Natural killer cell (primary cell): ENCODE measurements at regions not wholly inside any gene's neighbourhood (a gene's known extent, or its start where the extent isn't known, plus 50 kb on each side); places are given as distances from the start of the nearest gene placed in this dataset.

ENCODE experiments used
- ATAC-seq, 3 donors: fragments of 150-1000 bp in 2 of 3; fragments of 200-7000 bp in 1 of 3; cut with Tn5 transposase; 1 replicate in 1 of 3; 2 replicates in 2 of 3; pipeline ENCODE4 v1.10.0; 2021; ENCODE audit warnings: mild to moderate bottlenecking in 2 of 3, moderate library complexity in 2 of 3
- DNase-seq, 2 donors: peaks; one replicate each; pipeline versions ENCODE4 v3.0.0 to v3.0.0-alpha.2; 2013 to 2021; ENCODE audit warnings: mixed read lengths in 1 of 2
- H3K27ac ChIP-seq: one replicate; pipeline ENCODE4 v1.5.1; 2013; ENCODE audit warnings: mild to moderate bottlenecking, low read length
- H3K27me3 ChIP-seq: one replicate; pipeline ENCODE4 v1.6.1; 2013; ENCODE audit warnings: low read length; ENCODE audit not compliant: control insufficient read depth, insufficient read depth
- H3K36me3 ChIP-seq: one replicate; pipeline ENCODE4 v1.6.1; 2013; ENCODE audit warnings: low read length; ENCODE audit not compliant: control insufficient read depth, insufficient read depth
- H3K4me1 ChIP-seq: one replicate; pipeline ENCODE4 v1.6.1; 2013; ENCODE audit warnings: low read length; ENCODE audit not compliant: control insufficient read depth, insufficient read depth
- H3K4me3 ChIP-seq: one replicate; pipeline ENCODE4 v1.5.1; 2013; ENCODE audit warnings: low read length
- H3K9me3 ChIP-seq: one replicate; pipeline ENCODE4 v1.6.1; 2013; ENCODE audit warnings: low read length; ENCODE audit not compliant: control insufficient read depth, insufficient read depth
- H3K27ac Mint-ChIP-seq, 2 donors: one replicate each; pipeline ENCODE4 v1.8.0; 2022; ENCODE audit warnings: mild to moderate bottlenecking in 2 of 2, mixed read lengths in 2 of 2, moderate library complexity in 1 of 2
- H3K27me3 Mint-ChIP-seq, 2 donors: one replicate each; pipeline ENCODE4 v1.8.0; 2022; ENCODE audit warnings: low read depth in 2 of 2, mixed read lengths in 2 of 2
- H3K36me3 Mint-ChIP-seq: one replicate; pipeline ENCODE4 v1.8.0; 2022; ENCODE audit warnings: mixed read lengths
- H3K4me1 Mint-ChIP-seq, 2 donors: one replicate each; pipeline ENCODE4 v1.8.0; 2022; ENCODE audit warnings: mixed read lengths in 2 of 2
- H3K4me3 Mint-ChIP-seq: one replicate; pipeline ENCODE4 v1.8.0; 2022; ENCODE audit warnings: mild to moderate bottlenecking, moderate library complexity, mixed read lengths
- H3K9me3 Mint-ChIP-seq, 2 donors: one replicate each; pipeline ENCODE4 v1.8.0; 2022; ENCODE audit warnings: mixed read lengths in 2 of 2
- CTCF ChIP-seq: fragments of 200-600 bp; IDR thresholded peaks from one replicate; pipeline ENCODE4 v1.8.0; 2022; ENCODE audit warnings: antibody characterized with exemption
- WGBS: methylation state at CpG from one replicate; pipeline ENCODE4 v1.1.7; 2013; ENCODE audit warnings: missing lambda C conversion rate; ENCODE audit not compliant: insufficient coverage; 5-methylcytosine and 5-hydroxymethylcytosine counted together
- intact Hi-C: fragments of 100-400 bp; cut with micrococcal nuclease; formaldehyde crosslinking; loops from one replicate; pipeline ENCODE4 v1.14.2; 2022

- WGBS = 31% methylated on average over 10 of the region's 11 CpGs
- peaks cover 45 to 53% of the 10 kb centered on the region in 2 donors for H3K4me1 Mint-ChIP-seq
- no peaks in the 10 kb centered on the region for H3K36me3 Mint-ChIP-seq
- ATAC-seq = no peak
- H3K27ac ChIP-seq = peak overlapping the region; percentile 74
- no peaks in the 10 kb centered on the region for H3K9me3 ChIP-seq
- intact Hi-C loops = loop anchor here (2.0 to 5.0 kb wide), 2 partner anchors 15 to 78 kb away; no protein-coding TSS in a partner anchor
- no peaks in the 10 kb centered on the region for H3K9me3 Mint-ChIP-seq
- peak in 1 of 2 donors; percentile 35 for DNase-seq
- peak overlapping the region; percentile 79 to 84 for H3K27ac Mint-ChIP-seq
- H3K27me3 Mint-ChIP-seq = no peaks in the 10 kb centered on the region
- peaks cover 32% of the 10 kb centered on the region for H3K4me1 ChIP-seq
- H3K4me3 ChIP-seq = no peak overlapping the region
- H3K27me3 ChIP-seq = no peaks in the 10 kb centered on the region
- H3K36me3 ChIP-seq = no peaks in the 10 kb centered on the region
- no peak for TF ChIP-seq CTCF
- peak overlapping the region; percentile 90 for H3K4me3 Mint-ChIP-seq
Observed at GRCh38 chr9:36485647-36486328, 85.7 kb upstream of the RNF38 start.

GRCh38 chr9:36484124-36484523 lies 84.1 kb upstream of the RNF38 start:
- H3K27me3 ChIP-seq = no peaks in the 10 kb centered on the region
- intact Hi-C loops = no loop called here
- DNase-seq = no peak
- ATAC-seq = no peak
- 78% methylated on average over 3 of the region's 3 CpGs for WGBS
- no peak overlapping the region for H3K4me3 ChIP-seq
- no peak for TF ChIP-seq CTCF
- no peak overlapping the region for H3K27ac ChIP-seq
- Mint-ChIP-seq H3K27ac (peak overlapping the region; percentile 25 to 60), H3K4me3 (no peak overlapping the region), H3K4me1 (peaks cover 47 to 52% of the 10 kb centered on the region in 2 donors), H3K9me3 (no peaks in the 10 kb centered on the region), H3K36me3 (no peaks in the 10 kb centered on the region), H3K27me3 (no peaks in the 10 kb centered on the region)
- H3K9me3 ChIP-seq = no peaks in the 10 kb centered on the region
- H3K4me1 ChIP-seq = peaks cover 28% of the 10 kb centered on the region
- no peaks in the 10 kb centered on the region for H3K36me3 ChIP-seq

GRCh38 chr9:36479101-36479500 lies 79.0 kb upstream of the RNF38 start:
- no peaks in the 10 kb centered on the region for H3K36me3 Mint-ChIP-seq
- Histone ChIP-seq H3K27me3 (no peaks in the 10 kb centered on the region), H3K27ac (no peak overlapping the region), H3K9me3 (no peaks in the 10 kb centered on the region), H3K4me3 (no peak overlapping the region), H3K4me1 (no peaks in the 10 kb centered on the region), H3K36me3 (no peaks in the 10 kb centered on the region)
- no peaks in the 10 kb centered on the region for H3K27me3 Mint-ChIP-seq
- intact Hi-C loops = no loop called here
- H3K4me1 Mint-ChIP-seq = peaks cover 16 to 22% of the 10 kb centered on the region in 2 donors
- no peak for TF ChIP-seq CTCF
- H3K27ac Mint-ChIP-seq = no peak overlapping the region
- WGBS = 83% methylated on average over 4 of the region's 4 CpGs
- ATAC-seq (no peak), DNase-seq (no peak)
- no peak overlapping the region for H3K4me3 Mint-ChIP-seq
- H3K9me3 Mint-ChIP-seq = no peaks in the 10 kb centered on the region

GRCh38 chr9:36471359-36471758 lies 71.3 kb upstream of the RNF38 start:
- Mint-ChIP-seq H3K36me3 (no peaks in the 10 kb centered on the region), H3K27me3 (no peaks in the 10 kb centered on the region), H3K4me1 (peaks cover 27 to 34% of the 10 kb centered on the region in 2 donors), H3K4me3 (peak overlapping the region; percentile 90), H3K27ac (peak overlapping the region; percentile 84 to 94), H3K9me3 (no peaks in the 10 kb centered on the region)
- no peak for ATAC-seq
- H3K27me3 ChIP-seq = no peaks in the 10 kb centered on the region
- H3K27ac ChIP-seq = peak overlapping the region; percentile 78
- DNase-seq = no peak
- no peaks in the 10 kb centered on the region for H3K9me3 ChIP-seq
- no peak for TF ChIP-seq CTCF
- intact Hi-C loops = loop anchor here (2.0 kb wide), 1 partner anchor 15 kb away; no protein-coding TSS in a partner anchor
- no peaks in the 10 kb centered on the region for H3K36me3 ChIP-seq
- WGBS = 78% methylated on average over 3 of the region's 3 CpGs
- H3K4me1 ChIP-seq = peaks cover 19% of the 10 kb centered on the region
- no peak overlapping the region for H3K4me3 ChIP-seq
